PC-9 (cell line): ENCODE measurements at regions not wholly inside any gene's neighbourhood (a gene's known extent, or its start where the extent isn't known, plus 50 kb on each side); places are given as distances from the start of the nearest gene placed in this dataset.

Experiments used
- BruUV-seq: library from RNA; stranded (reverse); fragments of 400-500 nt; replicated peaks from 2 replicates; lab custom pipeline; 2021; lab: Mats Ljungman, UMichigan
- CTCF ChIA-PET: fragments of 300-600 bp; sonication (Branson Sonifier 250); formaldehyde crosslinking; loops from one replicate; lab custom pipeline; 2022; ENCODE audit warnings: antibody characterized with exemption; lab: Charles Lee
- POLR2A ChIA-PET: fragments of 300-600 bp; sonication (Branson Sonifier 250); formaldehyde crosslinking; loops from one replicate; lab custom pipeline; 2022; ENCODE audit warnings: antibody characterized with exemption; ENCODE audit not compliant: unreplicated experiment; lab: Charles Lee
- DNase-seq, 2 experiments: peaks; one replicate each; pipeline versions ENCODE4 v3.0.0 to v3.0.0-alpha.2; 2015 to 2022; ENCODE audit warnings: mixed read lengths in 1 of 2
- H2AFZ ChIP-seq: fragments of 200-600 bp; sonication (generic); 2 replicates; pipeline ENCODE4 v1.8.1; 2017; ENCODE audit warnings: antibody characterized with exemption
- H3F3A ChIP-seq: fragments of 200-600 bp; sonication (generic); 2 replicates; pipeline ENCODE4 v1.8.1; 2017; ENCODE audit warnings: antibody characterized with exemption, mild to moderate bottlenecking, low read depth; ENCODE audit not compliant: insufficient read depth
- H3K27ac ChIP-seq: fragments of 200-600 bp; sonication (generic); 2 replicates; pipeline ENCODE4 v1.6.1; 2016; ENCODE audit warnings: mixed run types
- H3K27me3 ChIP-seq: fragments of 200-600 bp; sonication (generic); 2 replicates; pipeline ENCODE4 v1.6.1; 2016; ENCODE audit warnings: low read depth, mixed run types; ENCODE audit not compliant: insufficient read depth
- H3K36me3 ChIP-seq: fragments of 200-600 bp; sonication (generic); 2 replicates; pipeline ENCODE4 v1.6.1; 2016; ENCODE audit warnings: low read depth, mixed run types
- H3K4me1 ChIP-seq: fragments of 200-600 bp; sonication (generic); replicated peaks from 2 replicates; pipeline ENCODE4 v1.6.1; 2016; ENCODE audit warnings: mixed run types; ENCODE audit not compliant: insufficient read depth
- H3K4me2 ChIP-seq: fragments of 200-600 bp; sonication (generic); 2 replicates; pipeline ENCODE4 v1.6.1; 2017; ENCODE audit warnings: mixed run types
- H3K4me3 ChIP-seq: fragments of 200-600 bp; sonication (generic); 2 replicates; pipeline ENCODE4 v1.6.1; 2016; ENCODE audit warnings: mixed run types
- H3K79me2 ChIP-seq: fragments of 200-600 bp; sonication (generic); 2 replicates; pipeline ENCODE4 v1.6.1; 2017; ENCODE audit warnings: low read depth, mixed run types
- H3K9me2 ChIP-seq: fragments of 200-600 bp; sonication (generic); 2 replicates; pipeline ENCODE4 v1.8.1; 2017; ENCODE audit warnings: mild to moderate bottlenecking; ENCODE audit not compliant: insufficient read depth
- H3K9me3 ChIP-seq: fragments of 200-600 bp; sonication (generic); 2 replicates; pipeline ENCODE4 v1.8.1; 2016; ENCODE audit warnings: low read depth; ENCODE audit not compliant: insufficient read depth
- H4K20me1 ChIP-seq: fragments of 200-600 bp; sonication (generic); 2 replicates; pipeline ENCODE4 v1.8.1; 2017; ENCODE audit not compliant: insufficient read depth
- EZH2 ChIP-seq: fragments of 200-600 bp; sonication (generic); IDR thresholded peaks from 2 replicates; pipeline ENCODE4 v1.8.0; 2017; ENCODE audit warnings: antibody characterized with exemption, low read depth
- intact Hi-C: fragments of 100-400 bp; cut with micrococcal nuclease; formaldehyde crosslinking; loops from one replicate; pipeline ENCODE4 v1.10.0; 2022; ENCODE audit not compliant: unreplicated experiment
- TF ChIP-seq, protein P1 (sequence below): fragments of 200-600 bp; sonication (generic); conservative IDR thresholded peaks from 2 replicates; pipeline ENCODE4 v1.6.1; 2017; ENCODE audit warnings: mixed run types, antibody characterized with exemption, mild to moderate bottlenecking, moderate library complexity

DNA sequence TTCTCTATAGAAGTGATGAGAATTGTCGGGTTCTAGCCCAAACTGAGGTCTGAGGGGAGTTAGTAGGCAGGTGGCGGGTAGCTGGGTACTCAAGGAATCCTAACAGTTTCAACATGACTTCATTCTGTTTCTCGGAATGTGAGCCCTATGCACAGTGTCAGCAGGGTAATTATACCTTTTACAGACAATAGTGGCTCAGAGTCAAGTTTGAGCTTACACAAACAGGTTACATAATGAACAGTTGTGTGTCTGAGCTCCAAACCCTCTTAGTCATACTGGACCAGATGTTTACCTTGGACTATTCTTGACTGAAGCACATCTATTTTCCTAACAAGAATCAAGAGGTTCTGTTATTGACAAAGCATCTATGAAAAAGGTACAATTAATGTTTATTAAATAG lies 1066.7 kb upstream of the PCDH20 start:
- Histone ChIP-seq H3F3A (no peaks in the 10 kb centered on the region; the same call in 1 of the 2 replicates), H3K27me3 (no peaks in the 10 kb centered on the region), H3K4me3 (no peak overlapping the region), H3K27ac (no peak overlapping the region), H3K9me2 (no peaks in the 10 kb centered on the region), H3K9me3 (no peaks in the 10 kb centered on the region), H3K4me1 (no peaks in the 10 kb centered on the region), H4K20me1 (no peaks in the 10 kb centered on the region), H3K4me2 (no peak overlapping the region), H2AFZ (no peak overlapping the region), H3K36me3 (no peaks in the 10 kb centered on the region), H3K79me2 (no peaks in the 10 kb centered on the region)
- TF ChIP-seq, protein P1, sequence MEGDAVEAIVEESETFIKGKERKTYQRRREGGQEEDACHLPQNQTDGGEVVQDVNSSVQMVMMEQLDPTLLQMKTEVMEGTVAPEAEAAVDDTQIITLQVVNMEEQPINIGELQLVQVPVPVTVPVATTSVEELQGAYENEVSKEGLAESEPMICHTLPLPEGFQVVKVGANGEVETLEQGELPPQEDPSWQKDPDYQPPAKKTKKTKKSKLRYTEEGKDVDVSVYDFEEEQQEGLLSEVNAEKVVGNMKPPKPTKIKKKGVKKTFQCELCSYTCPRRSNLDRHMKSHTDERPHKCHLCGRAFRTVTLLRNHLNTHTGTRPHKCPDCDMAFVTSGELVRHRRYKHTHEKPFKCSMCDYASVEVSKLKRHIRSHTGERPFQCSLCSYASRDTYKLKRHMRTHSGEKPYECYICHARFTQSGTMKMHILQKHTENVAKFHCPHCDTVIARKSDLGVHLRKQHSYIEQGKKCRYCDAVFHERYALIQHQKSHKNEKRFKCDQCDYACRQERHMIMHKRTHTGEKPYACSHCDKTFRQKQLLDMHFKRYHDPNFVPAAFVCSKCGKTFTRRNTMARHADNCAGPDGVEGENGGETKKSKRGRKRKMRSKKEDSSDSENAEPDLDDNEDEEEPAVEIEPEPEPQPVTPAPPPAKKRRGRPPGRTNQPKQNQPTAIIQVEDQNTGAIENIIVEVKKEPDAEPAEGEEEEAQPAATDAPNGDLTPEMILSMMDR: no peak
- no peak for TF ChIP-seq EZH2
- ChIA-PET CTCF (no interaction called here), POLR2A (no interaction called here)
- BruUV-seq: no TSS peak
- intact Hi-C loops: no loop called here
- DNase-seq: no peak

DNA sequence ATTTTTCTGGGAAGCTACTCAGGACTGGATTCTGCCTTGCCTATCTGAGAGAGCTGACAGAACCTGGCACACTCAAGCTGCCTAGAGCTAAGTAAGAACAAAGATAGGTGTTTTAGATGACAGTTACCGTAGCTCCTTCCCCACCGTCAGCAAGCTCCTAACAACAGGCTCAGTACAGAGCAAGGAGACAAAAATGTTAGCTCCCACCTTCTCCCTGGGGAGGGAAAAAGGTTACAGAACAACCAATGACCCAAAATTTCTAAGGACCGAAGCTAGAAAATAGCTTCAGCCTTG lies 1058.2 kb upstream of the PCDH20 start:
- intact Hi-C loops: no loop called here
- no peaks in the 10 kb centered on the region for H3K9me3 ChIP-seq
- ChIA-PET CTCF (no interaction called here), POLR2A (no interaction called here)
- no peak overlapping the region for H3K27ac ChIP-seq
- no peaks in the 10 kb centered on the region for H3K9me2 ChIP-seq
- H3K27me3 ChIP-seq: no peaks in the 10 kb centered on the region
- H3F3A ChIP-seq: no peaks in the 10 kb centered on the region; the same call in 1 of the 2 replicates
- no peaks in the 10 kb centered on the region for H3K79me2 ChIP-seq
- TF ChIP-seq EZH2: no peak
- TF ChIP-seq, protein P1: no peak
- no peak for DNase-seq
- no peaks in the 10 kb centered on the region for H4K20me1 ChIP-seq
- H3K36me3 ChIP-seq: no peaks in the 10 kb centered on the region
- no peak overlapping the region for H3K4me2 ChIP-seq
- no peaks in the 10 kb centered on the region for H3K4me1 ChIP-seq
- no peak overlapping the region; the same call in 1 of the 2 replicates for H2AFZ ChIP-seq
- BruUV-seq: no TSS peak
- no peak overlapping the region for H3K4me3 ChIP-seq

DNA sequence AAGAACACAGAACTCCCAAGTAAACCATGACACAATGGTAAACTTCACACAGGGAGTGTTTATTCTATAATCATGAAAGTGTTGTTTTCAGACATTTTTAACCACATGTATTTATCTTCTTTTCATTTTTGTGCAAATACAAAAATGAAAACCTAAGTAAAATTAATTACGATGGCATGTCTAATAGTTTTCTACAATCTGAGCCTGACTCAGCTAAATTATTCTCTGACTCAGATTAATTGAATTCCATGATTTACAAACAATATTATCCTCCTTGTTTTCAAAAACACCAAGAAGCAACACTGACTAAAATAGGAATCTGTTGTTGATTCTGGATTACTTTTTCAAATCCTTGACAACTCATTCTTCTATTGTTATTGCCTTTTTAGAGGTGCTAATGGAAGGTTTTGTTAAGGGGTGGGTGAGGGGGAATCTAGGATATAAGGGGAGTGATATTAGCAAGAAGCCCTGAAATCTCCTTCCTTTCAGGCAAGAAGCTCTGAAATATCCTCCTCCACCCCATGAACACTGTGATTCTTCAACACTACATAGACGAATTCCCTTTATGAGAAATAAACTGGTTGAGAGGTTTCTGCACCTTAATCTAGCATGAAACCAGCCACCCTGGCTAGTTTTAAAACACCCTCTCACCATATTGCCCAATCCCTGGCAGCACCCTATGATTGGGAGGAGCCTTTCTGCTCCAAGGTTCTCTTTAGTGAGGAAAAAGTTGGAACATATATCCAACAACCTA lies 1057.7 kb upstream of the PCDH20 start:
- BruUV-seq: no TSS peak
- no peak for DNase-seq
- ChIA-PET CTCF (no interaction called here), POLR2A (no interaction called here)
- Histone ChIP-seq H3F3A (no peaks in the 10 kb centered on the region; the same call in 1 of the 2 replicates), H3K36me3 (no peaks in the 10 kb centered on the region), H2AFZ (no peak overlapping the region), H3K4me2 (no peak overlapping the region), H3K79me2 (no peaks in the 10 kb centered on the region), H3K27ac (no peak overlapping the region), H3K9me3 (no peaks in the 10 kb centered on the region), H4K20me1 (no peaks in the 10 kb centered on the region), H3K4me1 (no peaks in the 10 kb centered on the region), H3K9me2 (no peaks in the 10 kb centered on the region), H3K27me3 (no peaks in the 10 kb centered on the region), H3K4me3 (no peak overlapping the region)
- intact Hi-C loops: no loop called here
- TF ChIP-seq, protein P1: no peak
- TF ChIP-seq EZH2: no peak
